Lower lobe of right lung (tissue), 2 donors: ENCODE measurements at regions not wholly inside any gene's neighbourhood (a gene's known extent, or its start where the extent isn't known, plus 50 kb on each side); places are given as distances from the start of the nearest gene placed in this dataset.
"Not testable (repeated sequence)": the region's sequence is repeated elsewhere in the genome, so short reads cannot be mapped to it uniquely, and the experiment has no call there.

Experiments used
- ATAC-seq, 2 donors: fragments of 200-7000 bp; cut with Tn5 transposase; one replicate each; pipeline ENCODE4 v1.9.1; 2020 to 2022; ENCODE audit warnings: mild to moderate bottlenecking in 2 of 2, moderate library complexity in 2 of 2
- DNase-seq: peaks from one replicate; pipeline ENCODE4 v3.0.0-alpha.2; 2020
- H3K27ac ChIP-seq: fragments of 200-600 bp; one replicate; pipeline ENCODE4 v1.8.0; 2022
- H3K27me3 ChIP-seq: fragments of 200-600 bp; one replicate; pipeline ENCODE4 v1.8.0; 2022; ENCODE audit warnings: low read depth
- H3K36me3 ChIP-seq: fragments of 200-600 bp; one replicate; pipeline ENCODE4 v1.8.0; 2022; ENCODE audit warnings: mild to moderate bottlenecking
- H3K4me1 ChIP-seq: fragments of 200-600 bp; one replicate; pipeline ENCODE4 v1.8.0; 2022
- H3K4me3 ChIP-seq: fragments of 200-600 bp; one replicate; pipeline ENCODE4 v1.8.0; 2022; ENCODE audit warnings: mild to moderate bottlenecking
- H3K9me3 ChIP-seq: fragments of 200-600 bp; one replicate; pipeline ENCODE4 v1.8.0; 2022
- CTCF ChIP-seq: fragments of 200-600 bp; IDR thresholded peaks from one replicate; pipeline ENCODE4 v1.8.0; 2022; ENCODE audit warnings: antibody characterized with exemption, mild to moderate bottlenecking
- intact Hi-C: fragments of 100-400 bp; cut with DNase I; formaldehyde crosslinking; loops from one replicate; pipeline ENCODE4 v1.11.0; 2022
- donor health status: DM: no; HTN: yes; CAD: no; lungs with severe emphysema.

- Histone ChIP-seq H3K4me1 (no peaks in the 10 kb centered on the region), H3K36me3 (no peaks in the 10 kb centered on the region), H3K27ac (no peak overlapping the region), H3K27me3 (no peaks in the 10 kb centered on the region), H3K9me3 (no peaks in the 10 kb centered on the region), H3K4me3 (no peak overlapping the region)
- DNase-seq (no peak), ATAC-seq (no peak)
- intact Hi-C loops, result no loop called here
- no peak for TF ChIP-seq CTCF
Observed at GRCh38 chr4:120000591-120001296, 65.9 kb downstream of the MAD2L1 start.

- H3K4me1 ChIP-seq, H3K9me3 ChIP-seq, H3K27me3 ChIP-seq, H3K36me3 ChIP-seq, H3K4me3 ChIP-seq, H3K27ac ChIP-seq, ATAC-seq, DNase-seq, intact Hi-C loops: not testable (repeated sequence)
Observed at GRCh38 chr4:119996024-119996423, 70.6 kb downstream of the MAD2L1 start.

- no peak overlapping the region for H3K4me3 ChIP-seq
- no peaks in the 10 kb centered on the region for H3K27me3 ChIP-seq
- no peak for TF ChIP-seq CTCF
- intact Hi-C loops, result no loop called here
- no peak for ATAC-seq
- DNase-seq, result no peak
- no peaks in the 10 kb centered on the region for H3K9me3 ChIP-seq
- H3K4me1 ChIP-seq, result no peaks in the 10 kb centered on the region
- no peaks in the 10 kb centered on the region for H3K36me3 ChIP-seq
- H3K27ac ChIP-seq, result no peak overlapping the region
Observed at GRCh38 chr4:119984996-119985395, 81.7 kb downstream of the MAD2L1 start.

- ATAC-seq (no peak), DNase-seq (no peak)
- Histone ChIP-seq H3K9me3 (no peaks in the 10 kb centered on the region), H3K27me3 (no peaks in the 10 kb centered on the region), H3K4me1 (no peaks in the 10 kb centered on the region), H3K4me3 (no peak overlapping the region), H3K36me3 (no peaks in the 10 kb centered on the region), H3K27ac (no peak overlapping the region)
- intact Hi-C loops, result no loop called here
- TF ChIP-seq CTCF, result no peak
Observed at GRCh38 chr4:119982756-119983155, 83.9 kb downstream of the MAD2L1 start.

GRCh38 chr4:119980456-119980855, 86.2 kb downstream of the MAD2L1 start:
- Histone ChIP-seq H3K27me3 (no peaks in the 10 kb centered on the region), H3K27ac (no peak overlapping the region), H3K36me3 (no peaks in the 10 kb centered on the region), H3K4me3 (no peak overlapping the region), H3K9me3 (no peaks in the 10 kb centered on the region), H3K4me1 (no peaks in the 10 kb centered on the region)
- ATAC-seq (no peak), DNase-seq (no peak)
- intact Hi-C loops, result no loop called here
- no peak for TF ChIP-seq CTCF

- intact Hi-C loops, result no loop called here
- no peaks in the 10 kb centered on the region for H3K4me1 ChIP-seq
- H3K36me3 ChIP-seq, result no peaks in the 10 kb centered on the region
- H3K27ac ChIP-seq, result no peak overlapping the region
- H3K4me3 ChIP-seq, result no peak overlapping the region
- H3K9me3 ChIP-seq, result no peaks in the 10 kb centered on the region
- ATAC-seq, result no peak
- DNase-seq, result no peak
- no peaks in the 10 kb centered on the region for H3K27me3 ChIP-seq
- TF ChIP-seq CTCF, result no peak
Observed at GRCh38 chr4:119977076-119977940, 89.3 kb downstream of the MAD2L1 start.
